ENCODE measurements at regions not wholly inside any gene's neighbourhood (a gene's known extent, or its start where the extent isn't known, plus 50 kb on each side); places are given as distances from the start of the nearest gene placed in this dataset.
"Not testable (repeated sequence)": the region's sequence is repeated elsewhere in the genome, so short reads cannot be mapped to it uniquely, and the experiment has no call there.

DNA sequence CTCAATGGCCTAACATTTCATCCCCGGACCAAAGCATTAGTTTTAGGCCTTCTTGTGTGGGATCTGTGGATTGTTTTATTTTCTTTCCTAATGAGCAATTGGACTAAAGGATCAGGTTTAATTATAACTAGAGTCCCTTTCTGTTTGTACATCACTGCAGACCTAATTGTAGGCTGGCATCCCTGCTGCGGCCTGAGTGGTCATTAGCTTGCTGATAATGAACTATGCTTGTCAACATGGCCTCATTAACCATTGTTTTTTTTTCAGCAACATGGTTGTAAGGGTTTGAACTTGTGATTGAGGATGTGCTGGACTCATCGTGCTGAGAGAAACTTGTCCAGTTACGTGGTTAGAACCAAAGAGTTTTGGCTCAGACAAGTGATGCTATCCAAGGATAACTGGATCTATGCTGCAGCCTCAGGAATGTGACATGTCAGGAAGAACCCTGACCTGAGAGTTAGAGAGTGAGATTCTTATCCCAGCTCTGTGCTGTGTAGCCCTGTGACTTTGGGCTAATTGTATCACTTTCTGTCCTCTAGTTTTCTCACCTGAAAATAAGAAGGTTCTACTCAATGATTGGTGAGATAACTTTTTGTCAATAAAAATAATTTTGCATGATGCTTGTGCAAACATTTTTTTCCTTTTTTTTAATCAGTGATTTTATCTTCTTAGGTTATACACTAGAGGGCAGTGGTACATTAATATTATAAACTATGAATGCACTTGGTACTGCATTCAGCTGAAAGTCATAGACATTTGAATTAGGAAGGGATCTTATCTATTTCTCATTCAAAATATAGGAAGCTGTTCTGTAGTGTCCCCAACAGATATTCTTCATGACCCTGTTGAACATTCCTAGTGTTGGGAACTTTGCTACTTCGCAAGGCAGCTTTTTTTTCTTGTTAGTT, 140.9 kb downstream of the RNF144B start:
- H3K36me3 Mint-ChIP-seq (ENCODE audit: low read depth) = no peaks in the 10 kb centered on the region
- H3K4me3 Mint-ChIP-seq = no peak overlapping the region
- no peaks in the 10 kb centered on the region for H3K4me1 Mint-ChIP-seq (ENCODE audit: low read depth)
- H3K9me3 Mint-ChIP-seq = no peaks in the 10 kb centered on the region
- no peak overlapping the region for H3K27ac Mint-ChIP-seq
- H3K27me3 Mint-ChIP-seq = peaks cover 19% of the 10 kb centered on the region
- DNase-seq = no peak

DNA sequence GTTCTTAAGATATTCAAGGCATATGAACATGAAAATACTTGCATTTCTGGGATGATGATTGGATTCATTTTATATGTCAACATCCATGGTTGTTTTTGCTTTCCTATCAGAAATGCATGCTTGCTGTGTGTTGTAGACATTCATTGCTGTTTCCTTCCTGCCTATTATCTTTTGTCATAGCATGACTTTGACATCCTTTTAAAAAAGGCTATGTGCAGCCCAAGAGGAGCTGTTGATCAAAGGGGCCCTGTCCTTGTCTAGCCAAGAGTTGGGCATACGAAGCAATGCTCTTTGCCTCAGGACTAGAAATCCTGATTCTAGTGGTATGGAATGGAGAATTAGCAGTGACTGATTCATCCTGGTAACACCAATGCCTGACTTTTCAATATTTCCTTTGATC, 143.1 kb downstream of the RNF144B start:
- H3K4me3 Mint-ChIP-seq = no peak overlapping the region
- H3K9me3 Mint-ChIP-seq = no peaks in the 10 kb centered on the region
- H3K4me1 Mint-ChIP-seq (ENCODE audit: low read depth) = no peaks in the 10 kb centered on the region
- H3K27ac Mint-ChIP-seq = no peak overlapping the region
- H3K36me3 Mint-ChIP-seq (ENCODE audit: low read depth) = no peaks in the 10 kb centered on the region
- peaks cover 19% of the 10 kb centered on the region for H3K27me3 Mint-ChIP-seq
- no peak for DNase-seq

DNA sequence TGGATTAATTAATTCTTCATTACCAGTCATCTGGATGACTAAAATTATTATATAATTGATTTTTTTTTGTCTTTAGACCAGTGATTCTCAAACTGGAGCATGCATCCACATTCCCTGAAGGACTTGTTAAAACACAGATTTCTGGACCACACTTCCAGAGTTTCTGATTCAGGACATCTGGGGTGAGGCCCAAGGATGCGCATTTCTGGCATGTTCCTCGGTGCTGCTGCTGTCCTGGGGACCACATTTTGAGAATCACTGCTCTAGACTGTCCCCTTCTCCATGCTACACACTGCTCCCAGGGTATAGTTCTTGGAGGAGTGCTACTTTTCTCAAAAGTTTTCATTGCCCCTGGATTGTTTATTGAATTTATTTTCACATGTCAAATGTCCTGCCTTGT, 145.0 kb downstream of the RNF144B start:
- Mint-ChIP-seq H3K4me1 (ENCODE audit: low read depth) (no peaks in the 10 kb centered on the region), H3K27me3 (peaks cover 31% of the 10 kb centered on the region), H3K36me3 (ENCODE audit: low read depth) (no peaks in the 10 kb centered on the region), H3K4me3 (no peak overlapping the region), H3K9me3 (no peaks in the 10 kb centered on the region), H3K27ac (no peak overlapping the region)
- DNase-seq = no peak

DNA sequence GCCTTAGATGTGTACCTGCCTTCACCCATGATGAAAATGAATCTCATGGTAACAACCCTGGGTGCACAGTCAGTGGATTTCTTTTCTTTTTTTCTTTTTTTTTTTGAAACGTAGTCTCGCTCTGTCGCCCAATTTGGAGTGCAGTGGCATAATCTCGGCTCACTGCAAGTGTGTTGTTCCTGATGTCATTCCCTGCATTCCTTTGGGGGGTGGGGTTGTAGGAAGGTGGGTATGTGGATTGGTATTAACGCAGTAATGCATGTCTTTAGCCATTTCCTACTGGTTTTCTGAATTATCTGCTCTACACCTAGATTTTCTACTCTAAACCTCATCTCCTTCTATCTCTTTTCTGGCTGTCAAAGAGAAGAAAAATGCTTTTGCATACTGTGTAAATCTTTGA, 146.6 kb downstream of the RNF144B start:
- DNase-seq = no peak
- Mint-ChIP-seq H3K36me3 (ENCODE audit: low read depth) (no peaks in the 10 kb centered on the region), H3K4me1 (ENCODE audit: low read depth) (no peaks in the 10 kb centered on the region), H3K27me3 (peaks cover 35% of the 10 kb centered on the region), H3K4me3 (no peak overlapping the region), H3K9me3 (no peaks in the 10 kb centered on the region), H3K27ac (no peak overlapping the region)

DNA sequence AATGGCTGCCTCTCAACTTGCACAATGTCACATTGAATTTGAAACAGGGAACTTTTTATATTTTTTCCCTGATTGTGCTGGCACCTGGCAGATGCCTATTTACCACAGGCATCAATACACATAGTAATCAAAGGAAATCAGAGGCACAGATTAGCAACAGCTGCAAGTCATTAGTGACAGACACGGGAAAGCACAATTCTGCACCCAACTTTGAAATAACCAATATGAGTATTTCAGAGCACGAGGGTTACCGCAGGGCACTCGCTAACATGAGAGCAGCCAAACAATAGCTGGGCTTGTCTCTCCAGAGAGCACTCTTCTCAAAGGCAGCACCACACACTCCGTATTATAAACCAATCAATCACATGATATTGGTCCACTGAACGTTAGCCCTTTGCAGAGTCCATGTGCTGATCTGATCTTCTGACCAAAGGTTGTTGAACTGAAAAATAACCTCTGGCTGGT, 149.5 kb downstream of the RNF144B start:
- H3K9me3 Mint-ChIP-seq = no peaks in the 10 kb centered on the region
- no peak overlapping the region for H3K4me3 Mint-ChIP-seq
- H3K27ac Mint-ChIP-seq = no peak overlapping the region
- H3K27me3 Mint-ChIP-seq = peaks cover 48% of the 10 kb centered on the region
- no peaks in the 10 kb centered on the region for H3K4me1 Mint-ChIP-seq (ENCODE audit: low read depth)
- no peak for DNase-seq
- H3K36me3 Mint-ChIP-seq (ENCODE audit: low read depth) = no peaks in the 10 kb centered on the region

DNA sequence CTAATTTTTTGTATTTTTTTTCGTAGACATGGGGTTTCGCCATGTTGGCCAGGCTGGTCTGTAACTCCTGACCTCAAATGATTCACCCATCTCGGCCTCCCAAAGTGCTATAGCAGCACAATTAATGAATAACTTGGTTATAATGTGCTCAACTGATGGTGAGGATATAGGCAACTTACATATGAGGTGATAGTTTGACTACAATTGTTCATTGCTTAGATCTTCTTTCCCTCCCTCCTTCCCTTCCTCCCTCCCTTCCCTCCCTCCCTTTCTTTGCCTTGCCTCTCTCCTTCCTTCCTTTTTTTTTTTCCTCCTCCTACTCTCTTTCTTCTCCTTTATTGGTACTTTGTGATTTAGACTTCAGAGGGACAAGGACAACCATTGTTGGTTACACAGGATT, 151.2 kb downstream of the RNF144B start:
- Mint-ChIP-seq H3K4me3 (no peak overlapping the region), H3K9me3 (peaks cover 2% of the 10 kb centered on the region), H3K36me3 (ENCODE audit: low read depth) (no peaks in the 10 kb centered on the region), H3K27me3 (peaks cover 45% of the 10 kb centered on the region), H3K4me1 (ENCODE audit: low read depth) (no peaks in the 10 kb centered on the region), H3K27ac (no peak overlapping the region)
- no peak for DNase-seq

DNA sequence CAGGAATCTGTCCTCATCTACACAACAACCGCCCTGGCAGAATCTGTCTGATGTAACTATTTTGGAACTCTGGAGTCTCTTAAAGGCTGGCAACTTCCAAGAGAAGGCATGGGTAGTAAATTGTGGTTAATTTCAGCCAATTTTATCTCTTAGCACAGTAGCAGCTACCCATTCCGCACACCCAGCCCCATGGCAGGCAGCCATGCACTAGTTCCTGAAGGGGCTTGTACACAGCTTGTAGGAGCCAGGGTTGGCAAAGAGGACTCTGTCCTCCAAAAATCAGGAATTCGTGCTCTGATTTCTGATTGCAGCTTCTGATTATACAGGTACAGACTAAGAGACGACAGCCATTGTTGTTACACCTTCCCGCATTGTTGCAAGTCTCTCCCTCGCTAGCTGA, 155.9 kb downstream of the RNF144B start:
- no peaks in the 10 kb centered on the region for H3K4me1 Mint-ChIP-seq (ENCODE audit: low read depth)
- peaks cover 21% of the 10 kb centered on the region for H3K9me3 Mint-ChIP-seq
- peaks cover 31% of the 10 kb centered on the region for H3K27me3 Mint-ChIP-seq
- no peak overlapping the region for H3K27ac Mint-ChIP-seq
- no peak for DNase-seq
- H3K36me3 Mint-ChIP-seq (ENCODE audit: low read depth) = no peaks in the 10 kb centered on the region
- H3K4me3 Mint-ChIP-seq = no peak overlapping the region

DNA sequence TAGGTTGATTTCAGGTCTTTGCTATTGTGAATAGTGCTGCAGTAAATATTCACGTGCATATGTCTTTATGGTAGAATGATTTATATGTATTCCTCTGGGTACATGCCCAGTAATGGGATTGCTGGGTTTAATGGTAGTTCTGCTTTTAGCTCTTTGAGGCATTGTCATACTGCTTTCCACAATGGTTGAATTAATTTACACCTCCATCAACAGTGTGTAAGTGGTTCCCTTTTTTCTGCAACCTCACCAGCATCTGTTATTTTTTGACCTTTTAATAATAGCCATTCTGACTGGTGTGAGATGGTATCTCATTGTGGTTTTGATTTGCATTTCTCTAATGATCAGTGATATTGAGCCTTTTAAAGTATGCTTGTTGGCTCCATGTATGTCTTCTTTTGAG, 158.0 kb downstream of the RNF144B start:
- H3K4me3 Mint-ChIP-seq; H3K4me1 Mint-ChIP-seq (ENCODE audit: low read depth); H3K27ac Mint-ChIP-seq; H3K36me3 Mint-ChIP-seq (ENCODE audit: low read depth); DNase-seq: not testable (repeated sequence)
- peaks cover 21% of the 10 kb centered on the region for H3K9me3 Mint-ChIP-seq
- H3K27me3 Mint-ChIP-seq = peaks cover 22% of the 10 kb centered on the region

DNA sequence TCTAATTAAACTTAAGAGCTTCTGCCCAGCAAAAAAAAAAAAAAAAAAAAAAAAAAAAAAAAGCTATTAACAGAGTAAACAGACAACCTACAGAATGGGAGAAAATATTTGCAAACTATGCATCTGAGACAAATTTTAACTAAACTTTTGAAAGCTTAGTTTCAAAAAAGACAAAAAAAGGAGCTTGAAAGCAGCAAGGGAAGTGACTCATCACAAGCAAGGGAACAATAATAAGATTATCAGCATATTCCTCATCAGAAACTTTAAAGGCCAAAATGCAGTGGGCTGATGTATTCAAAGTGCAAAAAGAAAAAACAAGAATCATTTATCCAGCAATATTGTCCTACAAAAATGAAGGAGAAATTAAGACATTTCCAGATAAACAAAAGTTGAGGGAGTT, 158.6 kb downstream of the RNF144B start:
- no peak for DNase-seq
- no peaks in the 10 kb centered on the region for H3K4me1 Mint-ChIP-seq (ENCODE audit: low read depth)
- H3K36me3 Mint-ChIP-seq (ENCODE audit: low read depth) = no peaks in the 10 kb centered on the region
- peaks cover 25% of the 10 kb centered on the region for H3K27me3 Mint-ChIP-seq
- peaks cover 21% of the 10 kb centered on the region for H3K9me3 Mint-ChIP-seq
- H3K4me3 Mint-ChIP-seq = no peak overlapping the region
- H3K27ac Mint-ChIP-seq = no peak overlapping the region

DNA sequence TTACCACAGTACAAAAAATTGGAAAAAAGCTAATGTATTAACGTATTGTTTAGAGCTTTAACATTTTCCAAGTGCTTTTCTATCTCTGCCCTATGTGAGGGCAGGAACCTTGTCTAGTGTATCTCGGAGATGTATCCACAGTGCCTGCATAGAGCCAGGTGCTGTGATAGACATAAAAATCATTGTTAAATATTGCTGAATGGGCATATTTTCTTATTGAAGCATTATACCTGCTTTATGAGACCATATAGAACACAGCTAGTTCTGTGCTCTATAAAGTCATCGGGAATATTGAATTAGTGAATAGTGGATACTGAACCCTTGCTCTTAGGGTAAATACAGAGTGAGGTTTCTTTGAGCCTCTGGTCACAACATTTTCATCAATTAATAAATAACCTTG, 163.0 kb downstream of the RNF144B start:
- peaks cover 6% of the 10 kb centered on the region for H3K9me3 Mint-ChIP-seq
- H3K27me3 Mint-ChIP-seq = peaks cover 35% of the 10 kb centered on the region
- no peaks in the 10 kb centered on the region for H3K36me3 Mint-ChIP-seq (ENCODE audit: low read depth)
- no peaks in the 10 kb centered on the region for H3K4me1 Mint-ChIP-seq (ENCODE audit: low read depth)
- DNase-seq = no peak
- no peak overlapping the region for H3K4me3 Mint-ChIP-seq
- H3K27ac Mint-ChIP-seq = no peak overlapping the region

DNA sequence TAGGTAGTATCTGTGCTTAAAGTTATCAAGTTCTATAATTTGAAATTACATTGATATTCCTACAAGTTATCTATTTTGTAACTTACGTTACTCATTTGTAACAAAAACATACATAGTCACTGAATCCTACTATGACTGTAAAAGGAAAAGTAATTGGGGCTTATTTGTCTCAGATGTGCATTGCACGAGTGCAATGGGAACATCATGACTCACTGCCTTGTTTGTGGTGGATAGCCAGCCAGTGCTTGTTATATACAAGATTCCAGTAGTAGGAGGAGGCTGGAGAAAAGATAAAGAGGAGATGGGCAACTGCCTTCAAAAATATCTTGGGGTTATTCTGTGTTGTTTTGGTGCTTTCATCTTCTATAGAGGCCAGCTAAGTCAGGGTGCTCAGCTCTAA, 164.1 kb downstream of the RNF144B start:
- no peak for DNase-seq
- peaks cover 37% of the 10 kb centered on the region for H3K27me3 Mint-ChIP-seq

DNA sequence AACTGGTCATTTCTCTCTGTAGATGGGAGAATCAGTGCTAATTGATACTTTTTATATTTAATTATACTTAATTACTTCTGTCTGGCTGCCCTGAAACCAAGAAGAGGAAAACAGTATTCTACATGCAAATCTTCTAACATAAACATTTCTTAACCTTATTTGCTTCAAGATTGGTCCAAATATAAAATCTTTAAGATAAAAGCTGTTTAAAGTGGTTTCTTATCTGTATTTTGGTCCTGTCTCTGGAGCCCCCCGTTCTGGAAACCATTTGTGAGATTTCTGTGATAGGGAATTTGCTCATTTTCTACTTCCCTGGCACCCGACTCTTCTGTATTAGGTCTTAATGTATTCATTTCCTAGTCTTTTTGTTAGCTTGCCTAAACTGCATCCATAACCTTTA, 168.6 kb downstream of the RNF144B start:
- H3K27ac Mint-ChIP-seq = no peak overlapping the region
- H3K27me3 Mint-ChIP-seq = peaks cover 40% of the 10 kb centered on the region
- H3K4me3 Mint-ChIP-seq = no peak overlapping the region
- no peaks in the 10 kb centered on the region for H3K9me3 Mint-ChIP-seq
- H3K36me3 Mint-ChIP-seq (ENCODE audit: low read depth) = no peaks in the 10 kb centered on the region
- H3K4me1 Mint-ChIP-seq (ENCODE audit: low read depth) = no peaks in the 10 kb centered on the region
- no peak for DNase-seq

More for the DNA sequence above, 164.1 kb downstream of the RNF144B start:
- H3K4me3 Mint-ChIP-seq = no peak overlapping the region
- no peaks in the 10 kb centered on the region for H3K4me1 Mint-ChIP-seq (ENCODE audit: low read depth)
- no peak overlapping the region for H3K27ac Mint-ChIP-seq
- no peaks in the 10 kb centered on the region for H3K36me3 Mint-ChIP-seq (ENCODE audit: low read depth)
- H3K9me3 Mint-ChIP-seq = peaks cover 2% of the 10 kb centered on the region

DNA sequence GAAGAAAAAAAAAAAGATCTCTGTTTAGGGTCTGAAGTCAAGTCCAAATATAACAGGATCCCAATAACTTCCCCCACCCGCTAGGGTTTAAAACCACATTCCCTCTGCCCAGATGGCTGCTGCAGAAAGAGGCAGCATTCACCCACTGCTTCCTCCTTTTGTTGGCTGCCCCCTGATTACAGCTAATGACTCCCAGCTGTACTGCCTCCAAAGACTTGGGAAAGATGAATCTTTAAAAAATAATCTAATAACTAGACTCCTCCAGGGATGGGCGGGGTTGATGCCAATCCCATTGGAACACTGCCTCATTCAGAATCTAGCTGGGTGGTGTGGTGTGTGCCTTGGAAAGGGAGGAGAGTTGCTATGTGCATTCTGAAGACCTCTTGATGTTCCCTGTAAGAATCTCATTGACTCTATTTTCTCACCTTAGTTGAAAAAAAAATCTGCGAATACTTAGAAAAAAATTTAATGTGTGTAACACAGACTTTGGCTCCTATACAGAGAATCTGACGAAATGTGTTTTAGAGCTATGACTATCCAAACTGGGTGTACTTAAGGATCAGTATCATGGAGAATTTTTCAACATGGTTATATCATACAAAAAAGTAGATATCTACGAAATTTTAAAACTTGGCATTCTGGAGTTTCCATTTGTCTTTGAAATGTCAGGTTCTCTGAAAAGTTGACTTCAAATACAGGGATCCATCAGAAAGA, 174.0 kb downstream of the RNF144B start:
- H3K36me3 Mint-ChIP-seq (ENCODE audit: low read depth) = no peaks in the 10 kb centered on the region
- no peaks in the 10 kb centered on the region for H3K9me3 Mint-ChIP-seq
- DNase-seq = no peak
- H3K27ac Mint-ChIP-seq = no peak overlapping the region
- H3K27me3 Mint-ChIP-seq = peaks cover 39% of the 10 kb centered on the region
- no peak overlapping the region for H3K4me3 Mint-ChIP-seq
- H3K4me1 Mint-ChIP-seq (ENCODE audit: low read depth) = no peaks in the 10 kb centered on the region

DNA sequence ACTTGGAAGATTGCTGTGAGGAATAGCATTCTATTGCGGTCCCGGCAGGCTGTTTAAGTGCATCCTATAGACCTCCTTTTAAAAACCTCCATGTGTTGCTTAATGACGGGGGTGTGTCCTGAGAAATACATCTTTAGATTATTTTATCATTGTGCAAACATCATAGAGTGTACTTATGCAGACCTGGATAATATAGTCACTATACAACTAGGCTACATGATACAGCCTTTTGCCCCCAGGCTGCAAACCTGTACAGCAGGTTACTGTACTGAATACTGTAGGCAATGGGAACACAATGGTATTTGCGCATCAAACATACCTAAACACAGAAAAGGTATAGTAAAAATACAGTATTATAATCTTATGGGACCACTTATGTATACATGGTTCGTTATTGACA, 175.6 kb downstream of the RNF144B start:
- no peaks in the 10 kb centered on the region for H3K9me3 Mint-ChIP-seq

DNA sequence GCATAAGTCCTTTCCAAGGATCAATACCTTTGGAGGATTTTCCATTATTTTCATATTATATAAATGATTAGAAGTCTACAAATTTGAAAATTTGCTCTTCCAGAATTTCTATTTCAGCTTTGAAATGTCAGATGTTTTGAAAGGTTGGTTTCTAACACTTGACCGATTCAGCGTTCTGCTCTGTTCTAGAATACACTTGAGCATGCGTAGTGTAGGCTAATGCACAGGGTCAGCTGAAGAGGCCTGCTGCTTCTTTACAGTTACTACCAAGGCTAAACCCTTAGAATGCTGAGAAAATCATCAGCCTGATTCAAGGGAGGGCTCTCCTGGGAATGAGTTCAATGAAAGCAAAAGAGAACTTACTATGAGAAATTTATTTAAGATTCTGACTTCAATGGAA, 177.6 kb downstream of the RNF144B start:
- Mint-ChIP-seq H3K9me3 (no peaks in the 10 kb centered on the region), H3K4me1 (ENCODE audit: low read depth) (no peaks in the 10 kb centered on the region), H3K27ac (no peak overlapping the region), H3K36me3 (ENCODE audit: low read depth) (no peaks in the 10 kb centered on the region), H3K27me3 (peaks cover 39% of the 10 kb centered on the region), H3K4me3 (no peak overlapping the region)
- no peak for DNase-seq

More for the DNA sequence above, 175.6 kb downstream of the RNF144B start:
- H3K27me3 Mint-ChIP-seq = peaks cover 39% of the 10 kb centered on the region
- H3K36me3 Mint-ChIP-seq (ENCODE audit: low read depth) = no peaks in the 10 kb centered on the region
- no peak for DNase-seq
- no peak overlapping the region for H3K27ac Mint-ChIP-seq
- H3K4me3 Mint-ChIP-seq = no peak overlapping the region
- no peaks in the 10 kb centered on the region for H3K4me1 Mint-ChIP-seq (ENCODE audit: low read depth)
